ENCODE measurements at regions not wholly inside any gene's neighbourhood (a gene's known extent, or its start where the extent isn't known, plus 50 kb on each side); places are given as distances from the start of the nearest gene placed in this dataset.

DNA sequence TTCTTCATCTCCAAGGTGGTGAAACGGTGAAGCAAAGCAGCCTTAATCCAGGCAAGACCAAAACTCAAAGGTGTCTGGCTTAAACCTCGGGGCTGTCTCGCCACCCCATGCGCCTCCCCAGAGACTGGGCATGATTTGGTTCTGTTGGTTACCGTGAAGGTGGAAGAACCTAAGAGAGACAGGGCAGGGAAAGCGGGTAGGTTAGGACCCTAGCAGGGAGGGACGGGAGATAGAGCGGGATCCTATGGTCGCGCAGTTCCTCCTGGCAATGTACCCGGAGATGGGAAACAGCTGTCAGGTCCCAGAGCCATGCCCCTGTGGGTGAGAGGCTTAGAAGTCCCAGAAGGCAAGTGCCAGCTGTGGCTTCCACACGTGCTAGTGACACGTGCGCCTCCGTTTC lies 418.3 kb upstream of the IRX1 start:
- TF ChIP-seq, protein P1, sequence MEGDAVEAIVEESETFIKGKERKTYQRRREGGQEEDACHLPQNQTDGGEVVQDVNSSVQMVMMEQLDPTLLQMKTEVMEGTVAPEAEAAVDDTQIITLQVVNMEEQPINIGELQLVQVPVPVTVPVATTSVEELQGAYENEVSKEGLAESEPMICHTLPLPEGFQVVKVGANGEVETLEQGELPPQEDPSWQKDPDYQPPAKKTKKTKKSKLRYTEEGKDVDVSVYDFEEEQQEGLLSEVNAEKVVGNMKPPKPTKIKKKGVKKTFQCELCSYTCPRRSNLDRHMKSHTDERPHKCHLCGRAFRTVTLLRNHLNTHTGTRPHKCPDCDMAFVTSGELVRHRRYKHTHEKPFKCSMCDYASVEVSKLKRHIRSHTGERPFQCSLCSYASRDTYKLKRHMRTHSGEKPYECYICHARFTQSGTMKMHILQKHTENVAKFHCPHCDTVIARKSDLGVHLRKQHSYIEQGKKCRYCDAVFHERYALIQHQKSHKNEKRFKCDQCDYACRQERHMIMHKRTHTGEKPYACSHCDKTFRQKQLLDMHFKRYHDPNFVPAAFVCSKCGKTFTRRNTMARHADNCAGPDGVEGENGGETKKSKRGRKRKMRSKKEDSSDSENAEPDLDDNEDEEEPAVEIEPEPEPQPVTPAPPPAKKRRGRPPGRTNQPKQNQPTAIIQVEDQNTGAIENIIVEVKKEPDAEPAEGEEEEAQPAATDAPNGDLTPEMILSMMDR (IDR thresholded peaks at IDR 0.05; ENCODE audit: borderline replicate concordance, extremely low read depth, low read length, poor library complexity, severe bottlenecking), result no peak
- no peak for TF ChIP-seq EZH2 (IDR thresholded peaks at IDR 0.05; ENCODE audit: borderline replicate concordance, low read depth, low read length, severe bottlenecking)

All from DND-41 (cell line).